HFF-Myc (cell line): ENCODE measurements at regions not wholly inside any gene's neighbourhood (a gene's known extent, or its start where the extent isn't known, plus 50 kb on each side); places are given as distances from the start of the nearest gene placed in this dataset.

Experiments used
- DNase-seq: peaks from one replicate; pipeline ENCODE4 v3.0.0-alpha.2; 2011; ENCODE audit warnings: low read depth; ENCODE audit errors: extremely low read depth
- H3K4me3 ChIP-seq: replicated peaks from 2 replicates; pipeline ENCODE4 v1.5.1; 2011; ENCODE audit warnings: low read depth, mild to moderate bottlenecking, control low read depth, low read length
- TF ChIP-seq, protein P1 (sequence below): IDR thresholded peaks from 2 replicates; pipeline ENCODE4 v1.5.1; 2012; ENCODE audit warnings: mild to moderate bottlenecking, low read depth, low read length, control low read depth; ENCODE audit errors: missing control alignments

DNA sequence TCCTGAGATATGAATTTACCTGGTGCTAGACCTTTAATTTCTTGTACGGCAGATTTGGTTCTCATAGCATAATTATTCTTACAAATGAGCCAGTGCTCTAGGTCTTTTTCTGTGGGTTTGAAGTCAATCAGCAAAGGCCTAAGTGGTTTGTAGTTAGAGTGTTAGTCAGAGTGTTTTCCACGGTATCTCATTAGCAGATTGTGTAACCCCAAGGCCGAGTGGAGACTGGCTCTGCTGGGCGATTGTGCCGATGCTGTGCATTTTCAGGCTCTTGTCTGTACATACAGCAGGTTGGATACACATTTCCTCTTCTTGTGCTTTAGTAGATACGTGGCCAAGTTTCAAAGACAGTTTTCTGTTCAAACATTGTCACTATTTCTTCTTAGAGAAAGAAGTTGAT lies 78.6 kb upstream of the CA10 start:
- H3K4me3 ChIP-seq, result no peak overlapping the region
- TF ChIP-seq, protein P1, sequence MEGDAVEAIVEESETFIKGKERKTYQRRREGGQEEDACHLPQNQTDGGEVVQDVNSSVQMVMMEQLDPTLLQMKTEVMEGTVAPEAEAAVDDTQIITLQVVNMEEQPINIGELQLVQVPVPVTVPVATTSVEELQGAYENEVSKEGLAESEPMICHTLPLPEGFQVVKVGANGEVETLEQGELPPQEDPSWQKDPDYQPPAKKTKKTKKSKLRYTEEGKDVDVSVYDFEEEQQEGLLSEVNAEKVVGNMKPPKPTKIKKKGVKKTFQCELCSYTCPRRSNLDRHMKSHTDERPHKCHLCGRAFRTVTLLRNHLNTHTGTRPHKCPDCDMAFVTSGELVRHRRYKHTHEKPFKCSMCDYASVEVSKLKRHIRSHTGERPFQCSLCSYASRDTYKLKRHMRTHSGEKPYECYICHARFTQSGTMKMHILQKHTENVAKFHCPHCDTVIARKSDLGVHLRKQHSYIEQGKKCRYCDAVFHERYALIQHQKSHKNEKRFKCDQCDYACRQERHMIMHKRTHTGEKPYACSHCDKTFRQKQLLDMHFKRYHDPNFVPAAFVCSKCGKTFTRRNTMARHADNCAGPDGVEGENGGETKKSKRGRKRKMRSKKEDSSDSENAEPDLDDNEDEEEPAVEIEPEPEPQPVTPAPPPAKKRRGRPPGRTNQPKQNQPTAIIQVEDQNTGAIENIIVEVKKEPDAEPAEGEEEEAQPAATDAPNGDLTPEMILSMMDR, result no peak
- DNase-seq, result no peak

DNA sequence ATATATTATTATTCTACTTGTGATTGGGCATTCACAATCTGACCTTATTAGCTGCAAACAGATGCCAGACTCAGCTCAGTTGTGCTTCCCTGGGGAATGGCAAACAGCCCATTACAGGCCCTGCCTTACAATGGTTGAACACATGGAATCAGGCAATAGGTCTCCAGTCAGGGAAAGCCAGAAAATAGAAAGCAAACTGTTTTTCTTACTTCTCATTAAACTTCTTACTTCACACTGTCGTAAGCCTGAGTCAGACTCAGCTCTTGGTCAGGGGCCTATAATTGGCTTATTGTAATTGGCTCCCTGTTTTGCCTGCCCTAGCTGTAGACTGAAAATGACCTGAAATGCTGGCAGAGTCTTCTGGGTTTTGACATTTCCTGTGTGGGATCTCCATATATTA lies 77.0 kb upstream of the CA10 start:
- H3K4me3 ChIP-seq, result no peak overlapping the region
- no peak for DNase-seq

DNA sequence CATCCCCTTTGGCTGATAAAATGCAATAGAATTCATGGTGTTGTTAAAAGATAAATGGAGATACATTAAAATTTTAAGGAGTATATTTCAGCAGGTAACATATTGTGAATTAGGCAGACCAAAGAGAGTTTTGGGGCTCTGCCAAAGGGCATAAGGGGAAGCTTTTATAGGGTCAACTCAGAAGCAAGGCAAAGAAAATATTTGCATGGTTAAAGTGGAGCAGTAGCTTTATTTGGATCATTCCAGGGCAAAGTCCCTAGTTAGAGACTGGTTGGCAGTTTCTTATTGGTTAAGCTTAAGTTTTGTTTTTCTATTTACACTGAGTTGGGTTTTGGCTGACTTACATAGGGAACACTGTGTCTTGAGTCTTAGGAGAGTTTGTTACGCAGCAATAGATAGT lies 75.1 kb upstream of the CA10 start:
- no peak overlapping the region for H3K4me3 ChIP-seq
- TF ChIP-seq, protein P1, result no peak
- DNase-seq, result no peak

More for the DNA sequence above, 77.0 kb upstream of the CA10 start:
- TF ChIP-seq, protein P1, result no peak

DNA sequence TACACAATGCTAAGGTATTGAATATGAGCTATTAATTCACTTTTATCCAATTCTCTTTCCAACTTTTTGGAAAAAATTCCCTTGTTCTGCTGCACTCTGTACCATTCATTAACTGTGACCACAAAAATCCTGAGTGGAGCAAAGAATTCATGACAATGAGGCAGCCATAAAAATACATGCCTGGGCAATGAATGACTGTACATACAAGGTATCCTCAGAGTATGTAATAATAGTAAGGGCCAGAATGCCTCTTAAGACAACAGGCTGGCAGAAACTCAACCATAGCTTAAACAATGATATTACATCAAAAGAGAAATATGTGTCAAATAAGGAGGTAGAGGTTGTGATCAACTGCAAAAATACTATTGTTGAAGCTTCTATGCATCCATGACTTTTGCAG lies 74.7 kb upstream of the CA10 start:
- TF ChIP-seq, protein P1, result no peak
- no peak overlapping the region for H3K4me3 ChIP-seq
- DNase-seq, result no peak

DNA sequence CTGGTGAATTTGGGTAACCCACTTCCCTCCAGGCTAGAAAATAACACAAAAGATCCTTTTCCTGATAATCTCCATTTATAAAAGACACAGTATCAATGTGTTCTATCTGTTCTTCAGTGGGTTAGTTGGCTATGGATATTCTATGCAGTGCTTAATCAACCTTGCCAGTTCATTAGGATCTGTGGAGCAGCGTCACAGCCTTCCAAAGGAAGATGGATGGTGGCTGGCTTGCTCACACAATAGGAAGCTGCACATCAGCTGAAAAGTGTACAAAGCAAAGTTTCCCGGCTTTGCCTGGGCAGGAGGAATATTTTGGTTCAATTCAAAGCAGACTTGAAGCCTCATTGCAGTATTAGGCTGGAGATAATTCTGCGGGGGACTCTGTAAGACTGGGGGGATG lies 70.3 kb upstream of the CA10 start:
- no peak overlapping the region for H3K4me3 ChIP-seq
- TF ChIP-seq, protein P1, result no peak
- no peak for DNase-seq

DNA sequence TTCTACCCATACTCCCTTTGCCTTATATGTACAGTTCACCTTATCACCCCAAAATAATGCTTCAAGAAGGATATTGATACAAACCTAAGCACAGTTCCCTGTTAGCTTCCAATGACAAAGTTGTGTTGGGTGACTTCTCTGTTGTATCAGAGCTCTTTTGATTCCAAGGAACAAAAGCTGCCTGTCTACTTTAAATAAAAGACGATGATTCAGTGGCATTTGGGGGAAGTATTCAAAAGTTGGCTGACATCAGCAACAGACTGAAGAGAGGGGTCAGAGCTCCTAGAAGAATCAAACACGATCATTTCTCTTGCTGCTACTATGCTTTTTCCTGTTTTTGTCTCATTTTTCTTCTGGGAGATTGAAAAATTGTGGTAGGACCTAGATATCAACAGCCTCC lies 69.4 kb upstream of the CA10 start:
- no peak for DNase-seq
- H3K4me3 ChIP-seq, result no peak overlapping the region
- TF ChIP-seq, protein P1, result no peak

DNA sequence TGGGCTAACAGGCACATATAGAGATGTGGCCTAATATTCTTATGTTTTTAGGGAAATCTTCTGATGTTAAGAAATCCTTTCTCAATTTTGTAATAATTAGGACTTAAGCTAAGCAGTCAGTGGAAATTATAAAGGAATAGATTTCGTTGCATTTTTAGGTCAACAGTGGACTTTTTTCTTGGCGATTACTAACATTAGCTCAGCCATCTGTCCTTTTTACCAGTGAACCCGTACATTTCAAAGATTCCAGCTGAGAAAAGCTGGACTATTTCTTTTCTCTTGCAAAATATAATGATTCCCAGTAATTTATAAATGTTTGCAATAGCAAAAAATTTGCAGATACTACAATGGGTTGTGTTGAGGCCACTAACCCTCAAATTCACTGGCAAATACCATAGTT lies 54.9 kb upstream of the CA10 start:
- no peak for DNase-seq
- TF ChIP-seq, protein P1, result no peak
- H3K4me3 ChIP-seq, result no peak overlapping the region
